ENCODE measurements at regions not wholly inside any gene's neighbourhood (a gene's known extent, or its start where the extent isn't known, plus 50 kb on each side); places are given as distances from the start of the nearest gene placed in this dataset.

GRCh38 chr15:25182736-25183445, 228.1 kb downstream of the SNRPN start:
- peak in 2 of 5 donors; percentile 4 to 5 for DNase-seq

DNA sequence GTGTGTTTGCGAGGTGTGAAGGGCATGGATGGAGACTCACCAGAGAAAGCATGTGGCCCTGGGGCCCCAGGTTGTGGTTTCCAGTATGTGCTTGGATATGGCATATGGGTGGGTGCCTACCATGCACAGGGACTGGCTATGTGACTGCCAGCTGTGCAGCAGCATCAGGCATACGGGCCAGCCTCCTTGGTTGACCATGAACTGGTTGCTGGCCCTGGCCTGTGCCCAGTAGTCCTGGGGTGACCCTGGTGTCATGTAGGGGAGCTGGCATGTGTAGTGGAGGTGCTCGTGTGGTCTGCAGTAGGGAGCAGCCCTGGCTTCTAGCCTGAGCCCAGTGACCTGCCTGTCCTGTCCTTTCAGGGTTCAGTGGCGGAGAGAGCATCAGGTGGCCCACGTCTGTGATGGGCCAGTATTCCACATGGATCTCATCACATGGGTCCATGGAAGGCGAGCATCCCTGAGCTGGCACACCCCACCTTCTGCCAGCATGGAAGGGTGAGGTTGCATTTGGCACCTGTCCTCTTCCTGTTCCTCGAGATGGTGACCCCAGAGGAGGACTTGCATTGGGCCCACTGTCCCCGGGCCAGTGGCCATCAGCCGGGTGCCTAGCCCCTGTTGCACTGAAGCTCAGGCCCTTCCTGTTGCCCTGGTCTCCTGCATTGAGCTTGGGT, 228.9 kb downstream of the SNRPN start:
- peak in 1 of 5 donors; percentile 2 for DNase-seq

- DNase-seq, result peak in 1 of 5 donors; percentile 3
These were observed 229.8 kb downstream of the SNRPN start for GRCh38 chr15:25184356-25185155.

DNA sequence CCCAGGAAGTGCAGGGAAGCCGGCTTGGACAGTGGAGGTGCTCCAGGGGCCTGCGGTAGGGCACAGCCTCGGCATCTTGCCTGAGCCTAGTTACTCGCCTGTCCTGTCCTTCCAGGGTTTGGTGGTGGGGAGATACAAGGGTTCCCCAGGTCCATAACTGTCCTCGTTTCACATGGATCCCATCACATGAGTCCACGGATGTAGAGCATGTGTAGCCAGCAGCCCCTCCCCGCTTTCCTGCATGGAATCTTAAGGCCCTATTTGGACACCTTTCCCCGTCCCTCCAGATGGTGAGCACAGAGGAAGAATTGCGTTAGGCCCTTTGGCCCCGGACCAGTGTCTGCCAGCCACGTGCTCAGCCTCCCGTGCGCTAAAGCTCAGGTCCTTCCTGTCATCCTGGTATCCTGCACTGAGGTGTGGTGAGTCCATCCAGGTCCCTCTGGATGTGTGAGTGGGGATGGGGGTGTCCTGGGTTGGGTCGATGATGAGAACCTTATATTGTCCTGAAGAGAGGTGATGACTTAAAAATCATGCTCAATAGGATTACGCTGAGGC, 230.4 kb downstream of the SNRPN start:
- DNase-seq, result no peak

DNA sequence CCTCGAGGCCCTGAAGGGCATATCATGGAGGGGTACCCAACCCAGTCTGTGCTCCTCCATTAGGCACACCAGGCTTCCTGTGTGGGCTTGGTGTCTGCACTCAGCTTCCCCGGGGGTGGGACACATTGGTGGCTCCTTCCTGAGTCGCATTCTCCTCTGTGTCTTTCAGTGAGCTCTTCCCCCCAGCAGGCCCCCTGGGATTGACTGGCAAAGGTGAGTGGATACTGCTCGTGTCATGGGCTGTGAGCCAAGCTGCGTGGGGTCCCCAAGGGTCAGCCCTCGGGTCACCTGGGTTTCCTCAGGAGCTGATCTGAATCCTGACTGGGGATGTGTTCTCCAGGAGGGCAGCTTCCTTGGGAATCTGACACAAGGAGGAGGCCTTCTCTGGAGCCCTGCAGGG, 231.0 kb downstream of the SNRPN start:
- DNase-seq, result no peak

DNA sequence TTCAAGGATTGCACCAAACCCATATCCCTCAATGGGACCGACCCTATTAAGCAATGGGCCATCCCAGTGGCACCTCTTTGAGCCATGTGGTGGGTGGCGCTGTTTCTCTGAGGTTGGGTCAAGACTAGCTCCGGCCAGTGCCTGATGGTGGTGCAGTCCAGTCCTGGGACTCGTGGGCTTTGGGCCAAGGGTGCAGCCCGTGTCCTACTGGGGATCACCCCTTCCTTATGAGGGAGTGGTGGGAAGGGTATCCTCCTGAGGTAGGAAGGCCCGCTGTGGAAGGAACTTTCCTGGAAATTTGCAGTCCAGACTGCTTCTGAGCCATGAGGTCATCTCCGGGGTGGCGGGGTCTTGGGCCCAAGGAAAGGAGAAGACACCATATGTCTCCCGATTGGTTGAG, 231.6 kb downstream of the SNRPN start:
- DNase-seq, result no peak

DNA sequence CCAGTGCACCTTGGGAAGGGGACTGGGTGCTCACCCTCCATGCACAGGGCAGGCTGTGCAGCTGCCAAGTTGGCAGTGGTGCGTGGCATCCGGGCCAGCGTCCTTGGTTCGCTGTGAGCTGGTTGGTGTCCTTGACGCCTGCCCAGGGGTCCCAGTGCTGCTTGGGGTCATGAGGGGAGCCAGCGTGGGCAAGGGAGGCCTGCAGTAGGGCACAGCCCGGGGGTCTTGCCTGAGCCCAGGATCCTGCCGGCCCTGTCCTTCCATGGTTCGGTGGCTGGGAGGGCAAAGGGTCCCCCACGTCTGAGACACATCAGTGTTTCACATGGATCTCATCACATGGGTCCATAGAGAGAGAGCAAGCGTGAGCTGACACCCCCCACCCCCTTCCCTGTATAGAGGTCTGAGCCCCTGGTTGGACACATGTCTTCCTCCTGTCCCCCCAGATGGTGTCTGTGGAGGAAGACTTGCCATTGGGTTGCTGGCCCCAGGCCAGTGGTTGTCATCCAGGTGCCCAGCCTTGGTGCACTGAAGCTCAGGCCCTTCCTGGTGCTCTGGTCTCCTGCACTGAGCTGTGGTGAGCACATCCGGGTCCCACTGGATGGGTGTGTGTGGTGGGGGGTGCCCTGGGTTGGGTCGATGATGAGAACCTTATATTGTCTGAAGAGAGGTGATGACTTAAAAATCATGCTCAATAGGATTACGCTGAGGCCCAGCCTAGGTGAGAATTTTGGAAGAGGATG, 232.3 kb downstream of the SNRPN start:
- no peak for DNase-seq

- DNase-seq, result no peak
These were observed 233.3 kb downstream of the SNRPN start for GRCh38 chr15:25188051-25188450.

DNA sequence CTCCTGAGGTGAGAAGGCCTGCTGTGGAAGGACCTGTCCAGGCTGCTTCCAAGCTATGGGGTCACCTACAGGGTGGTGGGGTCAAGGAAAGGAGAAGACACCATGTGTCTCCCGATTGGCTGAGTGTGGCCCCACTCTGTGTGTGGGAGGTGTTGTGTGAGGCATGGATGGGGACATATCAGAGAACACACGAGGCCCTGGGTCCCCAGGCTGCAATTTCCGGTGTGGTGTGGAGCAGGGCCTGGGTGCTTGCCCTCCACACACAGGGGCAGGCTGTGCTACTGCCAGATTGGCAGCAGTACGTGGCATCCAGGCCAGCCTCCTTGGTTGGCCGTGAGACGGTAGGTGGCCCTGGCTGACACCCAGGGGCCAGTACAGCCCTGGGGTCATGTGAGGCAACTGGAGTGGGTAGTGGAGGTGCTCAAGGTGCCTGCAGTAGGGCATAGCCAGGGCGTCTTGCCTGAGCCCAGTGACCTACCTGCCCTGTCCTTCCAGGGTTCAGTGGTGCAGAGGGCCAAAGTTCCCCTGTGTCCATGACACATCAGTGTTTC, 233.8 kb downstream of the SNRPN start:
- no peak for DNase-seq

- DNase-seq, result no peak
These were observed 234.8 kb downstream of the SNRPN start for GRCh38 chr15:25189551-25189950.

DNA sequence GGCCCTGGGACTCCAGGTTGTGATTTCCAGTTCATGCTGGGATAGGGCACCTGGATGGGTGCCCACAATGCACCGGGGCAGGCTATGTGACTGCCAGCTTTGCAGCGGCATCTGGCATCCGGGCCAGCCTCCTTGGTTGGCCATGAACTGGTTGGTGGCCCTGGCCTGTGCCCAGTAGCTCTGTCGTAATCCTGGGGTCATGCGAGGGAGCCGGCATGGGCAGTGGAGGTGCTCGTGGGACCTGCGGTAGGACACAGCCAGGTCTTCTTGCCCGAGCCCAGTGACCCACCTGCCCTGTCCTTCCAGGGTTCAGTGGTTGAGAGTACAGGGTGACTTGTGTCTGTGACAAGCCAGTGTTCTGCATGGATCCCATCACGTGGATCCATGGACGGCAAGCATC, 237.9 kb downstream of the SNRPN start:
- DNase-seq, result no peak

DNA sequence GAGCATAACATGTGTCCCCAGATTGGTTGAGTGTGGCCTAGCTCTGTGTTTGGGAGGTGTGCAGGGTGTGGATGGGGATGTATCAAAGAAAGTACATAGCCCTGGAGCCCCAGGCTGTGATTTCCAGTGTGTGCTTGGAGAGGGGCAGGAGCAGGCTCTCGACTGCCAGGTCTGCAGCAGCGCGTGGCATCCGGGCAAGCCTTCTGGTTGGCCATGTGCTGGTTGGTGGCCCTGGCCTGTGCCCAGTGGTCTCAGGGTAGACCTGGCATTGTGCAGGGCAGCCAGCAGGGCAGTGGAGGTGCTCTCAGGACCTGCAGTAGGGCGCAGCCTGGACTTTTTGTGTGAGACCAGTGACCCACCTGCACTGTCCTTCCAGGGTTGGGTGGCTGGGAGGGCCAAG, 231.5 kb downstream of the UBE3A start:
- no peak for DNase-seq

DNA sequence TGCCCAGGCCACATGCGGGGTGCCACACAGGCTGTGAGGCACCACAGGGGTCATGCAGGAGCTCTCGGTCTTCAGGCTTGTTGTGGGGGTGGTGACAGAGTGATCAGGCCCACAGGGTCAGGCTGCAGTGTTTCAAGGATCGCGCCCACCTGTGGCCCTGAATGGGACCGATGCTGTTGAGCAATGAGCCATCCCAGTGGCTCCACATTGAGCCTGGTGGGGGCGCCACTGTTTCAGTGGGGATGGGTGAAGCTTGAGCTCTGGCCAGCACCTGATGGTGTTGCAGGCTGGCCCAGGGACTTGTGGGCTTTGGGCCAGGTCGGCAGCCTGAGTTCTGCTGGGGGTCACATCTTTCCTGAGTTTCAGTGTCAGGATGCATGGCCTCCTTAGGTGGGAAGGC, 230.1 kb downstream of the UBE3A start:
- no peak for DNase-seq

GRCh38 chr15:25220834-25221233, 218.0 kb downstream of the UBE3A start:
- no peak for DNase-seq

- no peak for DNase-seq
These were observed 214.4 kb downstream of the UBE3A start for GRCh38 chr15:25224396-25224795.

DNA sequence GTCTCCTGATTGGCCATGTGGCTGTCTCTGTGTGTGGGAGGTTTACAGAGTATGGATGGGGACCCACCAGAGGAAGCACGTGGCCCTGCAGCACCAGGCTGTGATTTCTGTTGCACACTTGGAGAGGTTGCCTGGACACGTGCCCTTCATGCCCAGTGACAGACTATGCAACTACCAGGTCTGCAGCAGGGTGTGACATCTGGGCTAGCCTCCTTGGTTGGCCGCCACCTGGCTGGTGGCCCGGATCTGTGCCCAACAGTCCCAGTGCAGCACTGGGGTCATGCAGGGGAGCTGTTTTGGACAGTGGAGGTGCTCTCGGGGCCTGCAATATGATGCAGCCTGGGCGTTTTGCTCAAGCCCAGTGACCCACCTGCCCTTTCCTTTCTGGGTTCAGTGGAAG, 212.5 kb downstream of the UBE3A start:
- DNase-seq, result no peak

DNA sequence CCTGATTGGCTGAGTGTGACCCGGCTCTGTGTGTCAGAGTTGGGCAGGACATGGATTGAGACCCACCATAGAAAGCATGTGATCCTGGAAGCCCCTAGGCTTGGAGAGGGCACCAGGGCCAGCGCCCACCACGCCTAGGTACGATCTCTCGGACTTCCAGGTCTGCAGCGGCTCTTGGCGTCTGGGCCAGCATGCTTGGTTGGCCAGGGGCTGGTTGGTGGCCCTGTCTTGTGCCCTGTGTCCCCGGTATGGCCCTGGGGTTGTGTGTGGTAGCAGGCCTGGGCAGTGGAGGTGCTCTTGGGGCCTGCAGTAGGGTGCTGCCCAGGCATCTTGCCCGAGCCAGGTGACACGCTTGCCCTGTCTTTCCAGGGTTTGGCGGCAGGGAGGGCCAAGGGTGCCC, 210.6 kb downstream of the UBE3A start:
- DNase-seq, result no peak

DNA sequence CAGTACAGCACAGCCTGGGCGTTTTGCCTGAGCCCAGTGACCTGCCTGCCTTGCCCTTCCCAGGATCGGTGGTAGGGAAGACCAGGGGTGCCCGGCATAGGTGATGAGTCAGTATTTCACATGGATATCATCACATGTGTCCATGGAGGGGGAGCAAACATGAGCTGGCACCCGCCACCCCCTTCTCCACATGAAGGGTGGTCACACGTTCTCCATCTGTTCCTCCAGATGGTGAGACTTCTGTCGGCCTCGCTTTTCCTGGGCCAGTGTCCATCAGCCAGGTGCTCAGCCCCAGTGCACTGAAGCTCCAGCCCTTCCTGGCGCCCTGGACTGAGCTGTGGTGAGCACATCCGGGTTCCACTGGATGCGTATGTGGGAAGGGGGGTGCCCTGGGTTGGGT, 208.4 kb downstream of the UBE3A start:
- no peak for DNase-seq

- no peak for DNase-seq
These were observed 205.0 kb downstream of the UBE3A start for GRCh38 chr15:25233766-25234350.

- no peak for DNase-seq
These were observed 204.0 kb downstream of the UBE3A start for GRCh38 chr15:25234831-25235230.

- no peak for DNase-seq
These were observed 203.4 kb downstream of the UBE3A start for GRCh38 chr15:25235391-25235790.

Measured in T-helper 1 cell (primary cell).